GF-D8 (cell line): ENCODE measurements at regions not wholly inside any gene's neighbourhood (a gene's known extent, or its start where the extent isn't known, plus 50 kb on each side); places are given as distances from the start of the nearest gene placed in this dataset.

ENCODE experiments used
- DNase-seq: peaks from one replicate; lab custom pipeline; 2025; lab: John Stamatoyannopoulos, UW

GRCh38 chr9:36764364-36765076 is 191.8 kb downstream of the MELK start:
- DNase-seq = no peak

DNA sequence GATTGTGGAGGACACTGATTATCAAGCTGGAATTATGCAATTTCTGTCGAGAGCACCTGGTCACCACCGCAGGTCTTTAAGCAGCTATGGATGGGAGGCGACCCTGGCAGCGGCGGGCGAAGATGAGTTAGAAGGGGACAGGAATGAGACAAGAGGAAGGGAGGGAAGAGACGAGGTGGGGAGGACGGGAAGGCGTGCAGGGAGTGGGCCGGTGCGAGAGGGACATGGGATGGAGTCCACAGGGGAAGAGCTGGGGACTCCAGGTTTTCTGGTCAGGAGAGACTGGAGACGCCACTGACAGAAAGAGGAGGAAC is 192.3 kb downstream of the MELK start:
- DNase-seq = no peak

GRCh38 chr9:36765468-36766341 is 193.0 kb downstream of the MELK start:
- DNase-seq = peak; percentile 93

GRCh38 chr9:36768677-36769076 is 196.0 kb downstream of the MELK start:
- no peak for DNase-seq

DNA sequence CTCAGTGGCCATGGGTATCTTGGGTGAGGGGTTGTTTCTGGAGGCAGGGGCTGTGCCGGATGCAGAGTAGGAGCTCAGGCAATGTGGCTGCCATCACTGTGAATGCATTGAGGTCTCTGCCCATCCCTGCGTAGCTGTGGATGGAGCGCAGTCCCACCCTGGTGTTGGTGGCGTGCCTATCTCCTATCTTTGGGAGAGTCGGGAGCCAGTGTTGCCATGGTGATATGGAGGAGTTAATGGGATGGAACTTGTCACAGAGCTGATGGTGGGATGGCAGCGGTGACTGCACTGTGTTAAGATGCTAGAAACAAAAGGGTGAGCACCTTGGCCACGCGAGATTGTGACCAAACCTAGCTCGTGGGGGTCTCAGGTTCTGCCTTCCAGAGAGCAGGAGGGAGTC is 197.3 kb downstream of the MELK start:
- no peak for DNase-seq

- DNase-seq = no peak
Observed at GRCh38 chr9:36772449-36773403, 200.0 kb downstream of the MELK start.

DNA sequence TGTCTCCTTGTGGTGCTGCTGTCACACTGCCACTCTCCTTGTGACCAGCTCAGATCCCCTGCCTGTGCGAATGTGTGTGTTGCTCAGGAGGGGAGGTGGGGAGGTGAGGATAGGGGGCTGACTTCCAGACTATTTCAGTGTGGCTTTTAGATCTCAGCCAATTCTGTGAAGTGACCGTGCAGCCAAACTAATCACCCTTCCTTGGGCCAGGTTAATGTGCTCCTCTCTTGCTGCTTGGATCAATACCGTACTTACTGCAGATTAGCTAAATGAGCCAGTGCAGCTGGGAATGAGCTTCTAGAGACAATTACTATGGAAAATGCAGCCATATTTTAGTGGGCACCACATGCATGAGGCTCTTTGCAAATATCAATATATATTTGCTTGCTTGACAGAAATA is 206.0 kb downstream of the MELK start:
- no peak for DNase-seq

DNA sequence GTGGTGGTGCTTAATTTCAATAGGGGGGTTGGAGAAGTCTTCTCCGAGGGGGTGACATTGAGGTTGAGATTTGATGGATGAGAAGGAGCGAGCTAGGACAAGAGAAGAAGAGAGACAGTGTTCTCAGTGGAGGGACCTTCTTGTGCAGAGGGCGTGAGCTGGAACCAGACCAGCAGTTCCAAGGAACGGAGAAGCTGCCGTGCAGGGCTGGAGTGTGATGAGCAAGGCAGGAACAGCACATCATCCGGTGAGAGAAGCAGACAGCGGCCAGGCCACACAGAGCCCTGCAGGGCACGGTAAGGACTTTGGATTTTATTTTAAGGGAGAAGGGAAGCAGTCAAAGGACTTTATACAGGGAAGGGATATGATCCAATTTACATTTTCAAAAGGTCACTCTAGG is 206.9 kb downstream of the MELK start:
- no peak for DNase-seq

DNA sequence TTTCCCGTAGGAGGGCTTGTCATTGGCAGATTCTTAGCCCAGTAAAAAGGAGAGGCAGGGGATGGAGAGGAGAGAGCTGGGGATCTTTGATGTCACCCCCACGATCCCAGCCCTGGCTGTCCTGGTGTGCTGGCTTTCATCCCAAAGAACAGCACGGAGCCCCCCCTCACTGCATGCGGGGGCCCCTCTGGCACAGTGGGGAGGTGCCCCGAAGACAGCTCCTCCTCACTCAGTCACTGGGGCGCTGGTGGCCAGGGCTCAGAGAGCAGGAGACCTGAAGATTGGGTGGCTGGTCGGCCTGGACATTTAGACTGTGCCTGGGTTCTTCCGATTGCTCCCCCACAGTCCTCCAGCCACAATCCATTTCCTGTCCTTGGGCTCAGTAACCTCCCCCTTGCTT is 207.5 kb downstream of the MELK start:
- no peak for DNase-seq

GRCh38 chr9:36781533-36781932 is 208.8 kb downstream of the MELK start:
- no peak for DNase-seq
